ENCODE measurements at regions not wholly inside any gene's neighbourhood (a gene's known extent, or its start where the extent isn't known, plus 50 kb on each side); places are given as distances from the start of the nearest gene placed in this dataset.

- WGBS (ENCODE audit: insufficient coverage, low coverage, low lambda C conversion rate, missing lambda C conversion rate): 39% methylated on average over 3 of the region's 3 CpGs
- no peak for ATAC-seq
- TF ChIP-seq POLR2A (IDR thresholded peaks at IDR 0.05) (no peak), CTCF (IDR thresholded peaks at IDR 0.05) (no peak)
- H3K27me3 ChIP-seq: no peaks in the 10 kb centered on the region
- no peak overlapping the region for H3K27ac ChIP-seq
- H3K4me3 ChIP-seq: no peak overlapping the region
- no peaks in the 10 kb centered on the region for H3K36me3 ChIP-seq
- DNase-seq: no peak
- no peaks in the 10 kb centered on the region for H3K4me1 ChIP-seq
- intact Hi-C loops (cut with DNase I): no loop called here
- H3K9me3 ChIP-seq: no peaks in the 10 kb centered on the region
Measured at GRCh38 chr5:89473196-89473595, 590.2 kb upstream of the MEF2C start.

- Histone ChIP-seq H3K9me3 (no peaks in the 10 kb centered on the region), H3K36me3 (no peaks in the 10 kb centered on the region), H3K4me1 (no peaks in the 10 kb centered on the region), H3K27ac (no peak overlapping the region), H3K4me3 (no peak overlapping the region), H3K27me3 (no peaks in the 10 kb centered on the region)
- ATAC-seq (no peak), DNase-seq (no peak)
- intact Hi-C loops (cut with DNase I): no loop called here
- TF ChIP-seq CTCF (IDR thresholded peaks at IDR 0.05) (no peak), POLR2A (IDR thresholded peaks at IDR 0.05) (no peak)
- WGBS (ENCODE audit: insufficient coverage, low coverage, low lambda C conversion rate, missing lambda C conversion rate): 45% methylated on average over 1 of the region's 1 CpG
Measured at GRCh38 chr5:89471541-89471940, 588.6 kb upstream of the MEF2C start.

- intact Hi-C loops (cut with DNase I): no loop called here
Measured at GRCh38 chr5:89471115-89471514, 588.1 kb upstream of the MEF2C start.

GRCh38 chr5:89470658-89471057, 587.7 kb upstream of the MEF2C start:
- Histone ChIP-seq H3K27ac (no peak overlapping the region), H3K9me3 (no peaks in the 10 kb centered on the region), H3K4me1 (no peaks in the 10 kb centered on the region), H3K4me3 (no peak overlapping the region), H3K27me3 (no peaks in the 10 kb centered on the region), H3K36me3 (no peaks in the 10 kb centered on the region)
- WGBS (ENCODE audit: insufficient coverage, low coverage, low lambda C conversion rate, missing lambda C conversion rate): 40% methylated on average over 1 of the region's 1 CpG
- TF ChIP-seq POLR2A (IDR thresholded peaks at IDR 0.05) (no peak), CTCF (IDR thresholded peaks at IDR 0.05) (no peak)
- ATAC-seq (no peak), DNase-seq (no peak)
- intact Hi-C loops (cut with DNase I): no loop called here

More at GRCh38 chr5:89471115-89471514, 588.1 kb upstream of the MEF2C start:
- DNase-seq: no peak
- Histone ChIP-seq H3K27ac (no peak overlapping the region), H3K4me1 (no peaks in the 10 kb centered on the region), H3K27me3 (no peaks in the 10 kb centered on the region), H3K4me3 (no peak overlapping the region), H3K9me3 (no peaks in the 10 kb centered on the region), H3K36me3 (no peaks in the 10 kb centered on the region)
- no peak for ATAC-seq
- TF ChIP-seq POLR2A (IDR thresholded peaks at IDR 0.05): no peak
- no peak for TF ChIP-seq CTCF (IDR thresholded peaks at IDR 0.05)

- TF ChIP-seq POLR2A (IDR thresholded peaks at IDR 0.05) (no peak), CTCF (IDR thresholded peaks at IDR 0.05) (no peak)
- DNase-seq: no peak
- Histone ChIP-seq H3K36me3 (no peaks in the 10 kb centered on the region), H3K27me3 (no peaks in the 10 kb centered on the region), H3K9me3 (no peaks in the 10 kb centered on the region), H3K4me1 (no peaks in the 10 kb centered on the region), H3K4me3 (no peak overlapping the region), H3K27ac (no peak overlapping the region)
- no peak for ATAC-seq
- WGBS (ENCODE audit: insufficient coverage, low coverage, low lambda C conversion rate, missing lambda C conversion rate): 67% methylated on average over 1 of the region's 1 CpG
- intact Hi-C loops (cut with DNase I): no loop called here
Measured at GRCh38 chr5:89458332-89458656, 575.3 kb upstream of the MEF2C start.
